ENCODE measurements at regions not wholly inside any gene's neighbourhood (a gene's known extent, or its start where the extent isn't known, plus 50 kb on each side); places are given as distances from the start of the nearest gene placed in this dataset.

DNA sequence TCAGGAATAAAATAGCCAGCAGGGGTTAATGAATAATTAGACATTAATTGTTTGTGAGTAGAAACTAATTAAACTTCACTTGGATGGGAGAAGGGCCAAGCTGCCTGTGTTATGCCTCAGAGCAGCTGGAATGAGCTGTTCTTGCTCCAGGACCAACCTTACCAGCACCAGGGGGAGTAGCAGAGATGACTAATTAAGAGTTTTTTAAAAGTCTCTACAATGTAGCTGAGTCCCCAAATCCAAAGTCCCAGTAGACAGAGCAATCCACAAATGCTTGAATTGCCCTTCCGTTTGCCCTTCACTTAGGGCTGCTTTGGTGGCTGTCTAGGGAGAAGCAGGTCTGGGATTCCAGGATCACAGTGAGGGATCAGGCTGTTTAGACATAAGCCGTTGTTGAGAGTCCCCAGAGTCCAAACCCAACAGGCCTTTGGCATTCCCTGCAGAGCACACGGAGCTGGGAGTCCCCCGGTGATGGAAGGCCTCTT is 59.4 kb downstream of the RHOB start:
- Histone ChIP-seq H4K8ac (ENCODE audit: extremely low read depth, insufficient read depth, low read length) (no peak overlapping the region), H3K4me3 (ENCODE audit: extremely low read depth in 1 of 4, insufficient read depth in 2 of 4, low read depth in 3 of 4, low read length in 4 of 4) (no peak overlapping the region), H2AK5ac (ENCODE audit: low read depth, low read length) (no peak overlapping the region), H2BK5ac (ENCODE audit: low read depth, low read length) (no peak overlapping the region), H3K9ac (replicated peaks in 1 of 4; ENCODE audit: extremely low read depth in 1 of 4, low read depth in 3 of 4, low read length in 3 of 4) (no peak overlapping the region), H3K18ac (ENCODE audit: extremely low read depth, low read length) (no peak overlapping the region), H3K14ac (ENCODE audit: insufficient read length) (no peak overlapping the region), H4K5ac (ENCODE audit: insufficient read length, low read depth, low read length) (no peak overlapping the region), H3K56ac (replicated peaks; ENCODE audit: insufficient read length, low read depth, low read length) (no peak overlapping the region), H3K4me2 (ENCODE audit: insufficient read depth in 1 of 2, low read depth in 2 of 2, low read length in 2 of 2) (no peak overlapping the region), H3K4me1 (replicated peaks in 1 of 4; ENCODE audit: control insufficient read depth in 3 of 4, insufficient read depth in 4 of 4, low read length in 3 of 4) (no peaks in the 10 kb centered on the region), H2BK15ac (ENCODE audit: low read length) (0 out of 2 replicates have a peak overlapping the region, but pooled peaks have one; percentile 31), H2BK20ac (ENCODE audit: low read length) (no peak overlapping the region), H3K36me3 (ENCODE audit: control insufficient read depth in 2 of 4, insufficient read depth in 4 of 4, low read length in 3 of 4) (no peaks in the 10 kb centered on the region), H3K27ac (ENCODE audit: low read depth, low read length) (no peak overlapping the region; the same call in 1 of the 2 replicates), H3K27me3 (replicated peaks in 1 of 4; ENCODE audit: control insufficient read depth in 3 of 4, extremely low read depth in 1 of 4, insufficient read depth in 3 of 4, low read length in 3 of 4) (no peaks in the 10 kb centered on the region), H3K23ac (ENCODE audit: insufficient read length) (no peak overlapping the region), H4K91ac (replicated peaks; ENCODE audit: insufficient read length, low read length) (no peak overlapping the region), H3K79me1 (ENCODE audit: low read depth, low read length) (no peaks in the 10 kb centered on the region), H2BK12ac (ENCODE audit: low read depth, low read length) (no peak overlapping the region), H2BK120ac (replicated peaks; ENCODE audit: low read depth, low read length) (no peak overlapping the region), H2AFZ (ENCODE audit: low read length) (peak overlapping the region; percentile 77; the same call in 1 of the 2 replicates), H4K20me1 (replicated peaks in 1 of 2; ENCODE audit: control insufficient read depth in 1 of 2, insufficient read depth in 2 of 2, low read length in 2 of 2) (no peaks in the 10 kb centered on the region), H3K79me2 (ENCODE audit: control insufficient read depth in 1 of 2, insufficient read depth in 2 of 2, low read length in 2 of 2) (no peaks in the 10 kb centered on the region), H3K23me2 (ENCODE audit: low read depth, low read length) (no peaks in the 10 kb centered on the region), H3K9me3 (ENCODE audit: insufficient read depth in 2 of 2, low read depth in 1 of 2, low read length in 1 of 2) (no peaks in the 10 kb centered on the region), H3K4ac (replicated peaks; ENCODE audit: insufficient read length, low read depth, low read length) (no peak overlapping the region)
- 83% methylated on average over 4 of the region's 4 CpGs; no CpG with 5 or more reads in 1 of the 2 experiments for WGBS, 2 experiments (ENCODE audit: extremely low coverage in 1 of 2, insufficient coverage in 1 of 2, insufficient read length in 1 of 2, insufficient replicate concordance in 2 of 2, low coverage in 1 of 2, low lambda C conversion rate in 2 of 2, missing lambda C conversion rate in 1 of 2)
- DNase-seq (ENCODE audit: low read depth in 1 of 2, low spot score in 2 of 2) (no peak), FAIRE-seq (no peak)
- TF ChIP-seq SIX5 (IDR thresholded peaks at IDR 0.05; ENCODE audit: low read depth, low read length) = no peak
- TF ChIP-seq RAD21 (IDR thresholded peaks at IDR 0.05 in 1 of 2, conservative IDR thresholded peaks at IDR 0.05 in 1 of 2; ENCODE audit: low read depth in 2 of 2, low read length in 2 of 2) = 0 out of 4 replicates have a peak, but pooled peaks of 1 of the 2 experiments have one; percentile 16
- CTCF ChIA-PET (ENCODE audit: partially characterized antibody) = interaction anchor here (0.7 to 2.7 kb wide), 7 partner anchors 9 to 128 kb away, joined by 3 to 9 read pairs (median 4); no protein-coding TSS in a partner anchor
- POLR2A ChIA-PET (ENCODE audit: partially characterized antibody) = interaction anchor here (4.4 kb wide), 1 partner anchor 59 kb away, joined by 17 read pairs; the partner anchor contains the start of gene RHOB
